ENCODE measurements at regions not wholly inside any gene's neighbourhood (a gene's known extent, or its start where the extent isn't known, plus 50 kb on each side); places are given as distances from the start of the nearest gene placed in this dataset.

GRCh38 chr11:101199416-101199815, 69.8 kb upstream of the PGR start:
- no peak overlapping the region for H3K4me3 ChIP-seq (replicated peaks in 1 of 3; ENCODE audit: low read depth in 2 of 3, low read length in 3 of 3)
- no peaks in the 10 kb centered on the region for H3K27me3 Mint-ChIP-seq (ENCODE audit: low read depth in 3 of 3)
- no peak for DNase-seq

GRCh38 chr11:101195294-101195693, 65.7 kb upstream of the PGR start:
- H3K79me2 ChIP-seq (ENCODE audit: insufficient read depth, low read length) = no peaks in the 10 kb centered on the region
- H3K4me3 ChIP-seq (replicated peaks in 1 of 3; ENCODE audit: low read depth in 2 of 3, low read length in 3 of 3) = no peak overlapping the region
- no peak overlapping the region for H3K4me3 Mint-ChIP-seq
- no peak for DNase-seq
- H3K9ac ChIP-seq (ENCODE audit: insufficient read depth, low read length, poor library complexity, severe bottlenecking) = no peak overlapping the region
- no peaks in the 10 kb centered on the region for H3K4me1 ChIP-seq (ENCODE audit: control insufficient read depth in 1 of 2, insufficient read depth in 2 of 2, low read length in 2 of 2)
- H3K27ac ChIP-seq (ENCODE audit: low read depth in 1 of 2, low read length in 2 of 2) = no peak overlapping the region
- no peaks in the 10 kb centered on the region for H3K36me3 Mint-ChIP-seq
- no peaks in the 10 kb centered on the region for H3K9me3 ChIP-seq (replicated peaks in 1 of 2; ENCODE audit: control insufficient read depth in 1 of 2, insufficient read depth in 1 of 2, low read length in 2 of 2)
- H3K9me3 Mint-ChIP-seq = peaks cover 0 to 3% (median 1%) of the 10 kb centered on the region in 7 donors
- no peaks in the 10 kb centered on the region for H3K27me3 ChIP-seq (ENCODE audit: control insufficient read depth in 2 of 2, insufficient read depth in 2 of 2, low read length in 2 of 2)
- H3K4me1 Mint-ChIP-seq = no peaks in the 10 kb centered on the region
- no peaks in the 10 kb centered on the region for H4K20me1 ChIP-seq (ENCODE audit: insufficient read depth, low read length)
- no peaks in the 10 kb centered on the region for H3K36me3 ChIP-seq (replicated peaks in 1 of 2; ENCODE audit: control insufficient read depth in 1 of 2, insufficient read depth in 2 of 2, low read length in 2 of 2)
- no peak for TF ChIP-seq CTCF (IDR thresholded peaks at IDR 0.05)
- no peak overlapping the region for H2AFZ ChIP-seq (ENCODE audit: insufficient read depth, low read depth, low read length, poor library complexity, severe bottlenecking)
- WGBS (ENCODE audit: insufficient coverage) = no CpG with 5 or more reads among the region's 2 CpGs
- H3K27me3 Mint-ChIP-seq (ENCODE audit: low read depth in 3 of 3) = peaks cover 0 to 2% (median 0%) of the 10 kb centered on the region in 3 donors
- H3K27ac Mint-ChIP-seq = no peak overlapping the region
- intact Hi-C loops (cut with micrococcal nuclease) = no loop called here
- no peak overlapping the region for H3K4me2 ChIP-seq (replicated peaks; ENCODE audit: extremely low read depth, low read length, poor library complexity, severe bottlenecking)

More at GRCh38 chr11:101199416-101199815, 69.8 kb upstream of the PGR start:
- H3K9me3 ChIP-seq (replicated peaks in 1 of 2; ENCODE audit: control insufficient read depth in 1 of 2, insufficient read depth in 1 of 2, low read length in 2 of 2) = peaks cover 2 to 7% of the 10 kb centered on the region in 2 donors
- no peak overlapping the region for H3K4me2 ChIP-seq (replicated peaks; ENCODE audit: extremely low read depth, low read length, poor library complexity, severe bottlenecking)
- intact Hi-C loops (cut with micrococcal nuclease) = no loop called here
- Mint-ChIP-seq H3K4me1 (no peaks in the 10 kb centered on the region), H3K36me3 (no peaks in the 10 kb centered on the region), H3K4me3 (no peak overlapping the region), H3K9me3 (peaks cover 0 to 4% (median 1%) of the 10 kb centered on the region in 7 donors), H3K27ac (no peak overlapping the region)
- no peak for TF ChIP-seq CTCF (IDR thresholded peaks at IDR 0.05)
- no peaks in the 10 kb centered on the region for H3K27me3 ChIP-seq (ENCODE audit: control insufficient read depth in 2 of 2, insufficient read depth in 2 of 2, low read length in 2 of 2)
- WGBS (ENCODE audit: insufficient coverage) = no CpG with 5 or more reads among the region's 2 CpGs
- H3K27ac ChIP-seq (ENCODE audit: low read depth in 1 of 2, low read length in 2 of 2) = no peak overlapping the region
- H3K79me2 ChIP-seq (ENCODE audit: insufficient read depth, low read length) = no peaks in the 10 kb centered on the region
- H3K36me3 ChIP-seq (replicated peaks in 1 of 2; ENCODE audit: control insufficient read depth in 1 of 2, insufficient read depth in 2 of 2, low read length in 2 of 2) = no peaks in the 10 kb centered on the region
- no peak overlapping the region for H3K9ac ChIP-seq (ENCODE audit: insufficient read depth, low read length, poor library complexity, severe bottlenecking)
- no peaks in the 10 kb centered on the region for H3K4me1 ChIP-seq (ENCODE audit: control insufficient read depth in 1 of 2, insufficient read depth in 2 of 2, low read length in 2 of 2)
- H4K20me1 ChIP-seq (ENCODE audit: insufficient read depth, low read length) = no peaks in the 10 kb centered on the region
- H2AFZ ChIP-seq (ENCODE audit: insufficient read depth, low read depth, low read length, poor library complexity, severe bottlenecking) = no peak overlapping the region
